ENCODE measurements at regions not wholly inside any gene's neighbourhood (a gene's known extent, or its start where the extent isn't known, plus 50 kb on each side); places are given as distances from the start of the nearest gene placed in this dataset.

DNA sequence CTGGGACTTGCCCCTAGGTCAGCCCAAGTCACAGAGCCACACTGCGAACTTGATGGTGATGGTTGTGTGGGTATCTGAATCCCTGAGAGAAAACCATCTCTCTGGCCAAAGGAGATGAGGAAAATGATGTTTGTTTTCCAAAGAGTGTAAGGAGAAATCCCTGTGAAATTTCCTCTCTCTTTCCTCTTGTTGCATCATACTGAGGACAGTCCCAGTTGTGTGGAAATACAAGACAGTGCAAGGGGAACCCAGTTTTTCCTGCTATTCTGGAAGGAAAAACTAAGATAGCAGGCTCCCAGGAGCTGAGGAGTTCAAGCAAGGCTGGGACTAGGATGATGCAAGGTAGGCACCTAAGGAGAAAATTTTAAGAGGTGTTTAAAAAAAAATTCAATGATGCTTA, 86.8 kb upstream of the TOM1L1 start:
- Histone ChIP-seq H3K9ac (ENCODE audit: low read length) (no peak overlapping the region), H2AFZ (ENCODE audit: low read depth, low read length) (no peak overlapping the region), H3K36me3 (replicated peaks; ENCODE audit: low read depth, low read length) (no peaks in the 10 kb centered on the region), H3K4me1 (ENCODE audit: low read length) (no peaks in the 10 kb centered on the region), H4K20me1 (ENCODE audit: insufficient read depth, low read length) (no peaks in the 10 kb centered on the region), H3K79me2 (ENCODE audit: low read length) (no peaks in the 10 kb centered on the region), H3K4me3 (ENCODE audit: low read length) (no peak overlapping the region), H3K27me3 (ENCODE audit: low read depth, low read length) (no peaks in the 10 kb centered on the region), H3K4me2 (ENCODE audit: low read length) (no peak overlapping the region), H3K27ac (ENCODE audit: low read length) (no peak overlapping the region), H3K9me3 (ENCODE audit: insufficient read depth, low read length) (no peaks in the 10 kb centered on the region)
- TF ChIP-seq EZH2phosphoT487 (IDR thresholded peaks at IDR 0.05; ENCODE audit: low read depth) = no peak
- TF ChIP-seq, protein P1, sequence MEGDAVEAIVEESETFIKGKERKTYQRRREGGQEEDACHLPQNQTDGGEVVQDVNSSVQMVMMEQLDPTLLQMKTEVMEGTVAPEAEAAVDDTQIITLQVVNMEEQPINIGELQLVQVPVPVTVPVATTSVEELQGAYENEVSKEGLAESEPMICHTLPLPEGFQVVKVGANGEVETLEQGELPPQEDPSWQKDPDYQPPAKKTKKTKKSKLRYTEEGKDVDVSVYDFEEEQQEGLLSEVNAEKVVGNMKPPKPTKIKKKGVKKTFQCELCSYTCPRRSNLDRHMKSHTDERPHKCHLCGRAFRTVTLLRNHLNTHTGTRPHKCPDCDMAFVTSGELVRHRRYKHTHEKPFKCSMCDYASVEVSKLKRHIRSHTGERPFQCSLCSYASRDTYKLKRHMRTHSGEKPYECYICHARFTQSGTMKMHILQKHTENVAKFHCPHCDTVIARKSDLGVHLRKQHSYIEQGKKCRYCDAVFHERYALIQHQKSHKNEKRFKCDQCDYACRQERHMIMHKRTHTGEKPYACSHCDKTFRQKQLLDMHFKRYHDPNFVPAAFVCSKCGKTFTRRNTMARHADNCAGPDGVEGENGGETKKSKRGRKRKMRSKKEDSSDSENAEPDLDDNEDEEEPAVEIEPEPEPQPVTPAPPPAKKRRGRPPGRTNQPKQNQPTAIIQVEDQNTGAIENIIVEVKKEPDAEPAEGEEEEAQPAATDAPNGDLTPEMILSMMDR (IDR thresholded peaks at IDR 0.05; ENCODE audit: low read depth, low read length) = no peak

DNA sequence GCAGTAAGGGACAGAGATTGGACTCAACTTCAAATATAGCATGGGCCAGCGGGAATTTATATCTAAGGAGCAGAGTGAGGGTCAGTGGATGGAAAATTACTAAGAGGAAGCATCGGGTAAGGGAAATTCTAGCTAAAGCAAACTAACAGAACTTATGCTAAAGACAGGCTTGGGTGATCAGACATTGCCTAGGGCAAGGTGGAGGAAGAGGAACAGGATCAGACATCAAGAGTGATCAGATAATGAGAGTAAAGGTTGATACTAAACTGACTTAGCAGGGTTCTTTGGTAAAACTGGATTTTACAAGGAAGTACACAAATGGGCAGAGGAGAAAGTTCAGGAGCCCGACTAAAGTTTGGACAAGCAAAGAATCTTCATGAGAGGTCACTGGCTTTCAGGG, 86.3 kb upstream of the TOM1L1 start:
- no peaks in the 10 kb centered on the region for H3K79me2 ChIP-seq (ENCODE audit: low read length)
- no peak overlapping the region for H3K9ac ChIP-seq (ENCODE audit: low read length)
- no peaks in the 10 kb centered on the region for H3K27me3 ChIP-seq (ENCODE audit: low read depth, low read length)
- H3K4me3 ChIP-seq (ENCODE audit: low read length) = no peak overlapping the region
- no peak overlapping the region for H2AFZ ChIP-seq (ENCODE audit: low read depth, low read length)
- H3K4me2 ChIP-seq (ENCODE audit: low read length) = no peak overlapping the region
- TF ChIP-seq, protein P1 (IDR thresholded peaks at IDR 0.05; ENCODE audit: low read depth, low read length) = no peak
- TF ChIP-seq EZH2phosphoT487 (IDR thresholded peaks at IDR 0.05; ENCODE audit: low read depth) = no peak
- no peaks in the 10 kb centered on the region for H3K9me3 ChIP-seq (ENCODE audit: insufficient read depth, low read length)
- no peaks in the 10 kb centered on the region for H3K36me3 ChIP-seq (replicated peaks; ENCODE audit: low read depth, low read length)
- no peaks in the 10 kb centered on the region for H4K20me1 ChIP-seq (ENCODE audit: insufficient read depth, low read length)
- H3K4me1 ChIP-seq (ENCODE audit: low read length) = no peaks in the 10 kb centered on the region
- H3K27ac ChIP-seq (ENCODE audit: low read length) = no peak overlapping the region

DNA sequence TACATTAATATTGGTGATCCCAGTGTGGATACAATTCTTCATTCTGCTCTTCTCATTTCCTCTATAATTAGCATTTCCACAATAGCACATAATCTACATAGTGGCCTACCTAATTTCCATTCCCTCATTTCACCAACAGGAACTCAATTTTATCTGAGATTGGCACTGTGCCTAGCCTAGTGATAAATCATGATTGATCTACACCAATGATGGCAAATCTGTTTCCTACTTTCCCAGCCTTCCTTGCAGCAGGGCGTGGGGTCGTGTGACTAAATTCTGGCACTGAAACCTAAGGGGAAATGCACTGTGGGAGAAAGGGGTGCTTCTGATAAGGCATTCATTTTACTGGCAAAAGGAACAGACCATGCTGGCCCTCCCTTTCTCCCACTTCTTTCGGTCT, 66.6 kb upstream of the TOM1L1 start:
- Histone ChIP-seq H3K4me1 (ENCODE audit: low read length) (no peaks in the 10 kb centered on the region), H3K4me3 (ENCODE audit: low read length) (no peak overlapping the region), H3K36me3 (replicated peaks; ENCODE audit: low read depth, low read length) (no peaks in the 10 kb centered on the region), H3K9ac (ENCODE audit: low read length) (no peak overlapping the region), H3K79me2 (ENCODE audit: low read length) (no peaks in the 10 kb centered on the region), H4K20me1 (ENCODE audit: insufficient read depth, low read length) (no peaks in the 10 kb centered on the region), H3K4me2 (ENCODE audit: low read length) (no peak overlapping the region), H3K27ac (ENCODE audit: low read length) (no peak overlapping the region), H3K9me3 (ENCODE audit: insufficient read depth, low read length) (no peaks in the 10 kb centered on the region), H3K27me3 (ENCODE audit: low read depth, low read length) (no peaks in the 10 kb centered on the region), H2AFZ (ENCODE audit: low read depth, low read length) (no peak overlapping the region)
- TF ChIP-seq EZH2phosphoT487 (IDR thresholded peaks at IDR 0.05; ENCODE audit: low read depth) = no peak
- TF ChIP-seq, protein P1 (IDR thresholded peaks at IDR 0.05; ENCODE audit: low read depth, low read length) = no peak

DNA sequence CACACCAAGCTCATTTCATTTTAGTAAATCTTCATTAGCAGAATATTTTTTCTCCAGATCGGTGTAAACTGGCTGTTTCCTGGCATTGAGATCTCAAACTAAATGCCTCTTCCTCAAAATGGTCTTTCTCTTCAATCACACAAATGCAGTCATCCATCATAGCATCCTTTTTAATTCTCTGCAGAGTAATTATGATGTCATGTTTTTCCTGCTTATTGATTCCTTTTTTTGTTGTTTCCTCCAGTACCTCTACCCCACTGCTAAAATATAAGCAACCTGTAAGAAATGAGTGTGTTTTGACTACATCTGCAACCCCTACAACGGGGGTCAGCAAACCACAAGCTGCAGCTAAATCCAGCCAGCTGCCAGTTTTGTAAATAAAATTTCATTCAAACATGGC, 65.6 kb upstream of the TOM1L1 start:
- no peaks in the 10 kb centered on the region for H3K36me3 ChIP-seq (replicated peaks; ENCODE audit: low read depth, low read length)
- TF ChIP-seq EZH2phosphoT487 (IDR thresholded peaks at IDR 0.05; ENCODE audit: low read depth) = no peak
- TF ChIP-seq, protein P1 (IDR thresholded peaks at IDR 0.05; ENCODE audit: low read depth, low read length) = no peak
- H4K20me1 ChIP-seq (ENCODE audit: insufficient read depth, low read length) = no peaks in the 10 kb centered on the region
- no peaks in the 10 kb centered on the region for H3K4me1 ChIP-seq (ENCODE audit: low read length)
- no peaks in the 10 kb centered on the region for H3K79me2 ChIP-seq (ENCODE audit: low read length)
- H3K9ac ChIP-seq (ENCODE audit: low read length) = no peak overlapping the region
- no peak overlapping the region for H3K27ac ChIP-seq (ENCODE audit: low read length)
- no peak overlapping the region for H3K4me3 ChIP-seq (ENCODE audit: low read length)
- no peak overlapping the region for H3K4me2 ChIP-seq (ENCODE audit: low read length)
- no peaks in the 10 kb centered on the region for H3K27me3 ChIP-seq (ENCODE audit: low read depth, low read length)
- H2AFZ ChIP-seq (ENCODE audit: low read depth, low read length) = no peak overlapping the region
- no peaks in the 10 kb centered on the region for H3K9me3 ChIP-seq (ENCODE audit: insufficient read depth, low read length)

Data from OCI-LY3 (cell line).